Mesendoderm (in vitro differentiated cells): ENCODE measurements at regions not wholly inside any gene's neighbourhood (a gene's known extent, or its start where the extent isn't known, plus 50 kb on each side); places are given as distances from the start of the nearest gene placed in this dataset.

Experiments
- DNase-seq: peaks from one replicate; pipeline ENCODE4 v3.0.0; 2013
- H2AK5ac ChIP-seq: 2 replicates; pipeline ENCODE4 v1.6.1; 2013; ENCODE audit warnings: low read length, inconsistent platforms
- H2BK120ac ChIP-seq: 2 replicates; pipeline ENCODE4 v1.6.1; 2013; ENCODE audit warnings: low read depth, mild to moderate bottlenecking, low read length, moderate library complexity, mixed read lengths
- H2BK15ac ChIP-seq: replicated peaks from 2 replicates; pipeline ENCODE4 v1.6.1; 2013; ENCODE audit warnings: low read depth, mild to moderate bottlenecking, moderate library complexity
- H2BK5ac ChIP-seq: 2 replicates; pipeline ENCODE4 v1.6.1; 2013; ENCODE audit warnings: low read length, inconsistent platforms
- H3K18ac ChIP-seq: 2 replicates; pipeline ENCODE4 v1.6.1; 2013; ENCODE audit warnings: mild to moderate bottlenecking, low read length, mixed read lengths
- H3K23ac ChIP-seq: one replicate; pipeline ENCODE4 v1.6.1; 2013; ENCODE audit warnings: low read length
- H3K27ac ChIP-seq: 2 replicates; pipeline ENCODE4 v1.5.1; 2013; ENCODE audit warnings: low read depth, mild to moderate bottlenecking, inconsistent platforms, low read length, moderate library complexity
- H3K27me3 ChIP-seq: 2 replicates; pipeline ENCODE4 v1.6.1; 2013; ENCODE audit warnings: low read length, control low read depth, mild to moderate bottlenecking, inconsistent platforms; ENCODE audit not compliant: insufficient read depth, poor library complexity
- H3K36me3 ChIP-seq: 2 replicates; pipeline ENCODE4 v1.6.1; 2013; ENCODE audit warnings: low read length, inconsistent platforms; ENCODE audit not compliant: control insufficient read depth, insufficient read depth
- H3K4ac ChIP-seq: one replicate; pipeline ENCODE4 v1.6.1; 2013; ENCODE audit warnings: low read depth, mild to moderate bottlenecking, low read length, moderate library complexity
- H3K4me1 ChIP-seq: 2 replicates; pipeline ENCODE4 v1.6.1; 2013; ENCODE audit warnings: low read depth, low read length, inconsistent platforms; ENCODE audit not compliant: control insufficient read depth
- H3K4me2 ChIP-seq: 2 replicates; pipeline ENCODE4 v1.6.1; 2013; ENCODE audit warnings: low read length
- H3K4me3 ChIP-seq: 2 replicates; pipeline ENCODE4 v1.5.1; 2013; ENCODE audit warnings: mild to moderate bottlenecking, low read length
- H3K56ac ChIP-seq: one replicate; pipeline ENCODE4 v1.6.1; 2013; ENCODE audit warnings: low read length
- H3K79me1 ChIP-seq: 2 replicates; pipeline ENCODE4 v1.6.1; 2013; ENCODE audit warnings: low read length, inconsistent platforms
- H3K79me2 ChIP-seq: 2 replicates; pipeline ENCODE4 v1.6.1; 2013; ENCODE audit warnings: mild to moderate bottlenecking, low read length; ENCODE audit not compliant: control insufficient read depth, insufficient read depth
- H3K9ac ChIP-seq: 2 replicates; pipeline ENCODE4 v1.6.1; 2013; ENCODE audit warnings: low read length, inconsistent platforms
- H4K5ac ChIP-seq: one replicate; pipeline ENCODE4 v1.6.1; 2013; ENCODE audit warnings: low read length
- H4K8ac ChIP-seq: one replicate; pipeline ENCODE4 v1.6.1; 2013; ENCODE audit warnings: low read depth, mild to moderate bottlenecking, control low read depth, low read length, moderate library complexity
- WGBS: extraction: QIAGEN DNeasy Blood & Tissue Kit; methylation state at CpG from one replicate; pipeline ENCODE4 v1.1.7; 2013; ENCODE audit warnings: low lambda C conversion rate, missing lambda C conversion rate; ENCODE audit not compliant: insufficient coverage; ENCODE audit errors: extremely low coverage; 5-methylcytosine and 5-hydroxymethylcytosine counted together

DNA sequence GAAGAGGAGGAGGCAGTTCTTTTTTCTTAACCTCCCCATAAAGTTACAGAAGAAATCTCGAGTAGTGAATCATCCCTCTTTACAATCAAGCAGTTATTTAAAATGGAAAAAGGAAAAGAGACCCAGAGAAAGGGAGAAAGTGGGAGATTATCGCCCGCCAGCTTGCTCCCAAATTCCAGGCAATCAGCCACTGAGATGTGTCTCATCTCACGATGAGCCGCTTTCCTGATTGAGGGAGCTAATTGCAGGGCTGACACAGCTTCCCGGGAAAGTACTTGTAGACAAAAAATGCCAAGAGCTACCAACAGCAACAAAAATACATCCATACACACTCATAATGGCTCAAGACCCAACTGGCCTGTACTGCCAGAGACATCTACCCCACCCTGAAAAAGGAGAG is 191.6 kb upstream of the ZC3H12A start:
- no peak overlapping the region for H3K56ac ChIP-seq
- no peaks in the 10 kb centered on the region for H3K79me2 ChIP-seq
- H3K4me2 ChIP-seq: no peak overlapping the region
- H3K4ac ChIP-seq: no peak overlapping the region
- H4K5ac ChIP-seq: no peak overlapping the region
- no peaks in the 10 kb centered on the region for H3K79me1 ChIP-seq
- no peaks in the 10 kb centered on the region for H3K4me1 ChIP-seq
- H3K23ac ChIP-seq: no peak overlapping the region
- H3K9ac ChIP-seq: no peak overlapping the region
- no peak overlapping the region for H3K18ac ChIP-seq
- H2AK5ac ChIP-seq: no peak overlapping the region
- H4K8ac ChIP-seq: no peak overlapping the region
- no peak for DNase-seq
- no peaks in the 10 kb centered on the region for H3K36me3 ChIP-seq
- no peak overlapping the region for H3K27ac ChIP-seq
- no CpG with 5 or more reads among the region's 6 CpGs for WGBS
- H2BK5ac ChIP-seq: no peak overlapping the region
- no peak overlapping the region for H2BK120ac ChIP-seq
- H3K4me3 ChIP-seq: no peak overlapping the region
- H3K27me3 ChIP-seq: no peaks in the 10 kb centered on the region
- H2BK15ac ChIP-seq: no peak overlapping the region

DNA sequence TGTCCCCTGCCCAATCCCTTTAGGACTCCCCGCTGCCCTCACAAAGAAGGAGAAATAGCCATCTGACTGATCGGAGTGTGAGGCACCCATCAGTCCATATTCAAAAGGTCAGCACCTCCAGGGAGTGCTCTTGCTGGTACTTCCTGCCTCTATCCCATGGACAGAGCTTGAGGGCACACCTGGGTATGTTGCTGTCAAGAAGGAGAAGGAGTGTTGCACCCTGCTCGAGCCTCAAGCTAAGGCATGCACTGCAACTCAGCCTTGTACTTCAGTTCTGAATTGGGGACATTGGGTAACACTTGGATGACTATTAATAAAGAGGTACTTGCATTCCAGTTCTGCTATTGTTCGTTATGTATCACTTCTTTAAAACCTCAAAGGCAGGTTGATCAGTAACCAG is 190.3 kb upstream of the ZC3H12A start:
- Histone ChIP-seq H3K79me1 (no peaks in the 10 kb centered on the region), H3K23ac (no peak overlapping the region), H3K56ac (no peak overlapping the region), H2BK5ac (no peak overlapping the region), H2BK120ac (no peak overlapping the region), H3K4me3 (no peak overlapping the region), H2BK15ac (no peak overlapping the region), H3K18ac (no peak overlapping the region), H4K8ac (no peak overlapping the region), H3K36me3 (no peaks in the 10 kb centered on the region), H3K27me3 (no peaks in the 10 kb centered on the region), H2AK5ac (no peak overlapping the region), H3K4me1 (no peaks in the 10 kb centered on the region), H3K4ac (no peak overlapping the region), H3K79me2 (no peaks in the 10 kb centered on the region), H3K9ac (no peak overlapping the region), H4K5ac (no peak overlapping the region), H3K27ac (no peak overlapping the region), H3K4me2 (no peak overlapping the region)
- no CpG with 5 or more reads among the region's 4 CpGs for WGBS
- DNase-seq: no peak

DNA sequence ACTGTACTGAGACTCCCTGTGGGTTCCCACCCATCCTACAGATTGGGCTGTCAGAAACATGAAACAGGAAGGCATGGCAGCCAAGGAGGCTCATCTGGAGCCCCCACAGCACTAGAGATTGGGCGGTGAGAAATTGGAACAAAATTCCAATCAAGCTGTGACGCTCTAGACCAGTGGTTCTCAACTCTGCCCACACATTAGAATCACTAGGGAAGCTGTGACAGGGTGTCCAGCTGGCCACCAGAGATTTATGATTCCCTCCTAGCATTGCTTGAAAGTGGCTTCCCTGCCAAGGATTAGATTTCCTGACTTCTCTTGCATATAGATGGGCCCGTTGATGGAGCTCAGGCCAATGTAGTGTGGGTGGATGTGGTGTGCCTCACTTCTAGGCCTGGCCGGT is 187.5 kb upstream of the ZC3H12A start:
- Histone ChIP-seq H3K36me3 (no peaks in the 10 kb centered on the region), H3K27me3 (no peaks in the 10 kb centered on the region), H3K4ac (no peak overlapping the region), H2AK5ac (no peak overlapping the region), H3K4me2 (no peak overlapping the region), H3K18ac (no peak overlapping the region), H3K79me2 (no peaks in the 10 kb centered on the region), H4K5ac (no peak overlapping the region), H3K27ac (no peak overlapping the region), H3K4me1 (no peaks in the 10 kb centered on the region), H3K79me1 (no peaks in the 10 kb centered on the region), H2BK5ac (no peak overlapping the region), H3K23ac (no peak overlapping the region), H2BK120ac (no peak overlapping the region), H3K56ac (no peak overlapping the region), H3K4me3 (no peak overlapping the region), H3K9ac (no peak overlapping the region), H4K8ac (no peak overlapping the region), H2BK15ac (no peak overlapping the region)
- no peak for DNase-seq
- no CpG with 5 or more reads among the region's 4 CpGs for WGBS

DNA sequence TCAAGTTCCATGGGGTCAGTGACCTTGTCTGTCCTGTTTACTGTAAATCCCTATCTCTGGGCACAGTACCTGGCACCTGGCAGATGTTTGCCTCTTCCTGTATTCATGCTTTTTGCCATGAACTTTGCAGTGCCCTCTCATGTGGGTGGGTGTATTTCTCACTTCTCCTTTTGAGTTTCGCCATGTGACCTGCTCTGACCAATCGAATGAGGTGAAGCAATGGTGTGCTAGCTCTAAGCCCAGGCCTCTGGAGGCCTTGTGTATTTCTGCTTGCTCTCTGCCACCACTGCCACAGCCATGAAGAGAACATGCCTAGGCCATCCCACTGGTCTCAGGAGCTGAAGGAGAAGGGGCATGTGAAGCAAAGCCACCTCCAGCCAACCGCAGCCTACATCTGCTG is 185.5 kb upstream of the ZC3H12A start:
- H3K36me3 ChIP-seq: no peaks in the 10 kb centered on the region
- H3K27me3 ChIP-seq: no peaks in the 10 kb centered on the region
- H3K23ac ChIP-seq: no peak overlapping the region
- H3K4me1 ChIP-seq: no peaks in the 10 kb centered on the region
- no peak overlapping the region for H2BK120ac ChIP-seq
- WGBS: no CpG with 5 or more reads among the region's 3 CpGs
- H4K5ac ChIP-seq: no peak overlapping the region
- H3K4me3 ChIP-seq: no peak overlapping the region
- no peak overlapping the region for H4K8ac ChIP-seq
- H3K18ac ChIP-seq: no peak overlapping the region
- no peak overlapping the region for H3K9ac ChIP-seq
- no peak overlapping the region for H3K4ac ChIP-seq
- no peak for DNase-seq
- H3K4me2 ChIP-seq: no peak overlapping the region
- no peak overlapping the region for H2AK5ac ChIP-seq
- no peak overlapping the region for H2BK15ac ChIP-seq
- no peaks in the 10 kb centered on the region for H3K79me2 ChIP-seq
- H3K56ac ChIP-seq: no peak overlapping the region
- H2BK5ac ChIP-seq: no peak overlapping the region
- H3K79me1 ChIP-seq: no peaks in the 10 kb centered on the region
- H3K27ac ChIP-seq: no peak overlapping the region

GRCh38 chr1:37290718-37291117 is 183.7 kb upstream of the ZC3H12A start:
- no peak overlapping the region for H3K18ac ChIP-seq
- H3K4me3 ChIP-seq: no peak overlapping the region
- H3K79me1 ChIP-seq: no peaks in the 10 kb centered on the region
- H3K27ac ChIP-seq: no peak overlapping the region
- WGBS: no CpG with 5 or more reads among the region's 4 CpGs
- H2BK5ac ChIP-seq: no peak overlapping the region
- H4K8ac ChIP-seq: no peak overlapping the region
- no peak overlapping the region for H3K9ac ChIP-seq
- H3K23ac ChIP-seq: no peak overlapping the region
- no peak overlapping the region for H3K56ac ChIP-seq
- DNase-seq: no peak
- H3K79me2 ChIP-seq: no peaks in the 10 kb centered on the region
- no peak overlapping the region for H3K4ac ChIP-seq
- H3K4me2 ChIP-seq: no peak overlapping the region
- no peaks in the 10 kb centered on the region for H3K27me3 ChIP-seq
- no peak overlapping the region for H2BK15ac ChIP-seq
- H2AK5ac ChIP-seq: no peak overlapping the region
- H3K36me3 ChIP-seq: no peaks in the 10 kb centered on the region
- no peak overlapping the region for H2BK120ac ChIP-seq
- no peaks in the 10 kb centered on the region for H3K4me1 ChIP-seq
- H4K5ac ChIP-seq: no peak overlapping the region

GRCh38 chr1:37292789-37293188 is 181.6 kb upstream of the ZC3H12A start:
- Histone ChIP-seq H3K4me1 (no peaks in the 10 kb centered on the region), H3K4ac (no peak overlapping the region), H4K8ac (no peak overlapping the region), H3K4me2 (no peak overlapping the region), H3K79me2 (no peaks in the 10 kb centered on the region), H3K36me3 (no peaks in the 10 kb centered on the region), H2AK5ac (no peak overlapping the region), H3K4me3 (no peak overlapping the region), H3K79me1 (no peaks in the 10 kb centered on the region), H4K5ac (no peak overlapping the region), H3K27ac (no peak overlapping the region), H3K23ac (no peak overlapping the region), H3K27me3 (no peaks in the 10 kb centered on the region), H2BK5ac (no peak overlapping the region), H3K18ac (no peak overlapping the region), H3K9ac (no peak overlapping the region), H3K56ac (no peak overlapping the region), H2BK120ac (no peak overlapping the region), H2BK15ac (no peak overlapping the region)
- no peak for DNase-seq
- WGBS: no CpG with 5 or more reads among the region's 9 CpGs
